ENCODE measurements at regions not wholly inside any gene's neighbourhood (a gene's known extent, or its start where the extent isn't known, plus 50 kb on each side); places are given as distances from the start of the nearest gene placed in this dataset.

DNA sequence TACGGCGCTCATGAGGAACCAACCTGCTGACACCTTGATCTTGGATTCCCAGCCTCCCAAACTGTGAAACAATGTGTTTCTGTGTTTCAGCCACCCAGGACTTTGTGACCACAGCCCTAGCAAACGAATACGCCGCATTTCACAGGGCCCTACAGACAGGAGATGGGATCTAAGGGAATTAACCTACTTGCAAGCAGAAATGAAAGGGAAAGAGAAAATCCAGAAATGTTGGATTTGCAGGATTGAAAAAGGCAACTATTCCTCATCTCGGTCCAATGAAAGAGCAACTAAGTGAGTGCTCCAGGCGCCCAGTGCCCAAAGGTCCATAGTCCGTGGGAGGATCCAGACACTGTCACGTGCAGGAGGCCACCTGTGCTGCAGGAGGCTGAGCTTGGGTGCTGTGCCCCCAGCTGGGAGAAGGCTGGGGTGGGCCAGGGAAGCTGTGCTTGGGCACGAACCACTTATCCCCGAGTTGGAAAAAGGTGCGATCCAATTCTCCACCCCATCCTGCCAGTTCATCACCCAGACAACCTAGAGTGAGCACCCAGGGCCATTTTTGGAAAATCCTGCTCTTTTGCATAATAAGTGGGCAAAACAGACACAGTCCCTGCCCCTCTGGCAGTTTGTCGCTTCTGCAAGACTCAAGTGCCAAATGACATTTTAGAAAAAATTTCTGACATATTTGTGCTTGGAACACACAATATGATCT lies 177.9 kb downstream of the C9orf50 start:
- Histone ChIP-seq H2BK12ac (ENCODE audit: low read length in 2 of 2) (no peak overlapping the region), H2AK5ac (ENCODE audit: low read length, severe bottlenecking) (no peak overlapping the region), H3K27me3 (ENCODE audit: control insufficient read depth in 1 of 2, insufficient read depth in 1 of 2, low read length in 2 of 2) (peaks cover 11 to 14% of the 10 kb centered on the region in 2 experiments), H3K9ac (ENCODE audit: low read length) (no peak overlapping the region), H3K4ac (ENCODE audit: low read depth in 1 of 2, low read length in 2 of 2) (no peak overlapping the region), H3K14ac (ENCODE audit: low read length in 2 of 2) (no peak overlapping the region), H3K27ac (ENCODE audit: low read length, poor library complexity, severe bottlenecking) (no peak overlapping the region), H2BK15ac (ENCODE audit: low read depth, poor library complexity, severe bottlenecking) (no peak overlapping the region), H4K91ac (ENCODE audit: low read length) (no peak overlapping the region), H2BK120ac (ENCODE audit: low read depth, low read length) (no peak overlapping the region), H3K36me3 (ENCODE audit: control insufficient read depth in 1 of 2, insufficient read depth in 2 of 2, low read depth in 1 of 2, low read length in 2 of 2) (no peaks in the 10 kb centered on the region), H2AFZ (ENCODE audit: low read depth, low read length) (no peak overlapping the region), H3K79me1 (replicated peaks; ENCODE audit: low read length, poor library complexity, severe bottlenecking) (no peaks in the 10 kb centered on the region), H3K9me3 (ENCODE audit: control insufficient read depth, low read length) (no peaks in the 10 kb centered on the region), H3K4me3 (ENCODE audit: insufficient read depth in 1 of 2, low read depth in 1 of 2, low read length in 2 of 2) (no peak overlapping the region), H3K18ac (ENCODE audit: low read depth in 1 of 2, low read length in 2 of 2) (no peak overlapping the region), H4K8ac (ENCODE audit: low read length) (no peak overlapping the region), H2BK5ac (ENCODE audit: low read depth, low read length, poor library complexity, severe bottlenecking) (no peak overlapping the region), H3K23ac (ENCODE audit: low read length in 2 of 2) (no peak overlapping the region), H3K4me2 (ENCODE audit: low read length, poor library complexity, severe bottlenecking) (no peak overlapping the region), H3K4me1 (ENCODE audit: control insufficient read depth, insufficient read depth, low read depth, low read length) (peaks cover 8% of the 10 kb centered on the region)
- DNase-seq = no peak
- WGBS = 72% methylated on average over 13 of the region's 13 CpGs

DNA sequence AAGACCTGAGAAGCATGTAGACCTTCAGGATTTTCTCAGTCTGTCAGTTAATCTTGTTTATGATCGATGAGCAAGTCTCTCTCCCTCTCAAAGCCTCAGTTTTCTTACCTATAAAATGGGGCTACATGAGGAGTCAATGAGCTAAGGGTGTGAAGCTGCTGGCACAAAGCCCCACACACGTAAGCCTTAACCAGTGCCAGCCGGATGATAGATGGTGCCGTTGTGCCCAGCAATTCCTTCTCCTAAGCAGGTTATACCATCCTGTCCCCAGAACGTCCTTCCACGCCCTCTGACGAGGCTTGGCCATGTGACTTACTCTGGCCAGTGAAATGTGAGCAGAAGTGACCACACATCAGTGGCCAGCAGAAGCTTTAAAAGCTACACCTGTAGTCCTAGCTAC lies 179.0 kb downstream of the C9orf50 start:
- no peaks in the 10 kb centered on the region for H3K79me1 ChIP-seq (replicated peaks; ENCODE audit: low read length, poor library complexity, severe bottlenecking)
- no peak overlapping the region for H2BK15ac ChIP-seq (ENCODE audit: low read depth, poor library complexity, severe bottlenecking)
- no peak overlapping the region for H3K9ac ChIP-seq (ENCODE audit: low read length)
- H3K14ac ChIP-seq (ENCODE audit: low read length in 2 of 2) = no peak overlapping the region
- no peak overlapping the region for H4K91ac ChIP-seq (ENCODE audit: low read length)
- H2BK120ac ChIP-seq (ENCODE audit: low read depth, low read length) = no peak overlapping the region
- no peak overlapping the region for H3K18ac ChIP-seq (ENCODE audit: low read depth in 1 of 2, low read length in 2 of 2)
- H3K4me1 ChIP-seq (ENCODE audit: control insufficient read depth, insufficient read depth, low read depth, low read length) = peaks cover 15% of the 10 kb centered on the region
- no peaks in the 10 kb centered on the region for H3K36me3 ChIP-seq (ENCODE audit: control insufficient read depth in 1 of 2, insufficient read depth in 2 of 2, low read depth in 1 of 2, low read length in 2 of 2)
- no peak overlapping the region for H3K4ac ChIP-seq (ENCODE audit: low read depth in 1 of 2, low read length in 2 of 2)
- no peak overlapping the region for H3K4me3 ChIP-seq (ENCODE audit: insufficient read depth in 1 of 2, low read depth in 1 of 2, low read length in 2 of 2)
- WGBS = 88% methylated on average over 6 of the region's 7 CpGs
- no peak overlapping the region for H2AFZ ChIP-seq (ENCODE audit: low read depth, low read length)
- H3K4me2 ChIP-seq (ENCODE audit: low read length, poor library complexity, severe bottlenecking) = no peak overlapping the region
- no peak overlapping the region for H3K23ac ChIP-seq (ENCODE audit: low read length in 2 of 2)
- H3K9me3 ChIP-seq (ENCODE audit: control insufficient read depth, low read length) = no peaks in the 10 kb centered on the region
- H2BK5ac ChIP-seq (ENCODE audit: low read depth, low read length, poor library complexity, severe bottlenecking) = no peak overlapping the region
- peaks cover 17 to 19% of the 10 kb centered on the region in 2 experiments for H3K27me3 ChIP-seq (ENCODE audit: control insufficient read depth in 1 of 2, insufficient read depth in 1 of 2, low read length in 2 of 2)
- no peak overlapping the region for H2AK5ac ChIP-seq (ENCODE audit: low read length, severe bottlenecking)
- H3K27ac ChIP-seq (ENCODE audit: low read length, poor library complexity, severe bottlenecking) = no peak overlapping the region
- H4K8ac ChIP-seq (ENCODE audit: low read length) = peak overlapping the region; percentile 19
- no peak overlapping the region for H2BK12ac ChIP-seq (ENCODE audit: low read length in 2 of 2)
- DNase-seq = no peak

DNA sequence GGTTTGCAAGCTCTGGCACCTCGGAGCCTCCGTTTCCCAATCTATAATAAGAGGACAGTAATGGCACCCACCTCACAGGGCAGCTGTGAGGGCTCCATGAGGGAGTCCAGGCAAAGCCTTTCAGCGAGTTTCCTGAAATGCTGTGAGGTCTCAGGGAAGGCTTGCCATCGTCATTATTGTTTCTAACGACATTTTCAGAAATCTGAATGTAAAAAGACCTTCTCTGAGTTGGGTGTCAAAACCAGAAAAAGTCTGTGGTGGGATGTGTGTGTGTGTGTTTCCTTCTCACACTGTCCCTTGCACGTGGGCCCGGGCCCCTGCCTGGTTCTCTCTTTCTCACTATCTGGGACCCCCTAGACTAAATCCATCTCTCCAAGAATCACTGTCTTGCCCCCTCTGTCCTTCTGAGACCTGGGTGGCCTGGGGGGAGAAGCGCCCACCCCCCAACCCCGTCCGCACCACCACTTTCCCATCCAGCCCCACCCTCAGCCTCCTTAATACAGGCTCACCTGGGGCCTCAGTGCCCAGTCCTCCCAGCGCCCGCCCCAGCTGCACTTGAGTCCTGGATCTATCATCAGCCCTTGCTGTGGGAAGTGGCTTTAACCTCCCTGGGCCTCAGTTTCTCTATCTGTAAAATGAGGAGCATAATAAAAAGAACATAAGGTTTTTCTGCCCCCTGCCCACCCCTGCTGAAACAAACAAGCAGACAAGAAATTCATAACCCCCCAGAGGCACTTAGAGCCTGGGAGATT lies 180.3 kb downstream of the C9orf50 start:
- Histone ChIP-seq H2BK15ac (ENCODE audit: low read depth, poor library complexity, severe bottlenecking) (no peak overlapping the region), H3K18ac (ENCODE audit: low read depth in 1 of 2, low read length in 2 of 2) (no peak overlapping the region), H3K79me1 (replicated peaks; ENCODE audit: low read length, poor library complexity, severe bottlenecking) (no peaks in the 10 kb centered on the region), H3K27ac (ENCODE audit: low read length, poor library complexity, severe bottlenecking) (no peak overlapping the region), H3K4me2 (ENCODE audit: low read length, poor library complexity, severe bottlenecking) (no peak overlapping the region), H3K9me3 (ENCODE audit: control insufficient read depth, low read length) (no peaks in the 10 kb centered on the region), H3K9ac (ENCODE audit: low read length) (no peak overlapping the region), H4K91ac (ENCODE audit: low read length) (no peak overlapping the region), H4K8ac (ENCODE audit: low read length) (no peak overlapping the region), H2AFZ (ENCODE audit: low read depth, low read length) (no peak overlapping the region), H3K27me3 (ENCODE audit: control insufficient read depth in 1 of 2, insufficient read depth in 1 of 2, low read length in 2 of 2) (peaks cover 22 to 28% of the 10 kb centered on the region in 2 experiments), H3K4me1 (ENCODE audit: control insufficient read depth, insufficient read depth, low read depth, low read length) (peaks cover 19% of the 10 kb centered on the region), H2BK12ac (ENCODE audit: low read length in 2 of 2) (no peak overlapping the region), H3K36me3 (ENCODE audit: control insufficient read depth in 1 of 2, insufficient read depth in 2 of 2, low read depth in 1 of 2, low read length in 2 of 2) (no peaks in the 10 kb centered on the region), H2AK5ac (ENCODE audit: low read length, severe bottlenecking) (no peak overlapping the region), H3K23ac (ENCODE audit: low read length in 2 of 2) (no peak overlapping the region), H3K4ac (ENCODE audit: low read depth in 1 of 2, low read length in 2 of 2) (no peak overlapping the region), H2BK120ac (ENCODE audit: low read depth, low read length) (no peak overlapping the region), H3K4me3 (ENCODE audit: insufficient read depth in 1 of 2, low read depth in 1 of 2, low read length in 2 of 2) (no peak overlapping the region), H2BK5ac (ENCODE audit: low read depth, low read length, poor library complexity, severe bottlenecking) (no peak overlapping the region), H3K14ac (ENCODE audit: low read length in 2 of 2) (no peak overlapping the region)
- no peak for DNase-seq
- 71% methylated on average over 12 of the region's 12 CpGs for WGBS

DNA sequence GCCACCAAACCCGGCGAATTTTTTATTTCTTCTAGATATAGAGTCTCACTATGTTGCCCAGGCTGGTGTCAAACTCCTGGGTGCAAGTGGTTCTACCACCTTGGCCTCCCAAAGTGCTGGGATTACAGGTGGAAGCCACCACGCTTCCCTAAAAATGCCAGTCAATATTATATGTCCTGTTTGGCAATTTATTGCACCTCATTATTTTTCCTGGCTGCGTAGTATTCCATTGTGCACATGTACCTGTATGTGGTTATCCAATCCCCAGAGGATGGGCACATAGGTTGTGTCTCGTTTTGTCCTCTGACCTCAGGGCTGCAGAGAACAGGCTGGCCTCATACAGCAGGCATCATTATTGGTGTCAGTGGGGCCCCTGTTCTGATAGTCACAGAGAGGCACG lies 181.7 kb downstream of the C9orf50 start:
- peaks cover 19% of the 10 kb centered on the region for H3K4me1 ChIP-seq (ENCODE audit: control insufficient read depth, insufficient read depth, low read depth, low read length)
- H2AFZ ChIP-seq (ENCODE audit: low read depth, low read length) = no peak overlapping the region
- no peaks in the 10 kb centered on the region for H3K9me3 ChIP-seq (ENCODE audit: control insufficient read depth, low read length)
- no peaks in the 10 kb centered on the region for H3K79me1 ChIP-seq (replicated peaks; ENCODE audit: low read length, poor library complexity, severe bottlenecking)
- no peak overlapping the region for H2AK5ac ChIP-seq (ENCODE audit: low read length, severe bottlenecking)
- H2BK120ac ChIP-seq (ENCODE audit: low read depth, low read length) = no peak overlapping the region
- WGBS = 71% methylated on average over 6 of the region's 6 CpGs
- DNase-seq = no peak
- H3K4ac ChIP-seq (ENCODE audit: low read depth in 1 of 2, low read length in 2 of 2) = no peak overlapping the region
- H3K36me3 ChIP-seq (ENCODE audit: control insufficient read depth in 1 of 2, insufficient read depth in 2 of 2, low read depth in 1 of 2, low read length in 2 of 2) = no peaks in the 10 kb centered on the region
- peaks cover 22 to 28% of the 10 kb centered on the region in 2 experiments for H3K27me3 ChIP-seq (ENCODE audit: control insufficient read depth in 1 of 2, insufficient read depth in 1 of 2, low read length in 2 of 2)
- no peak overlapping the region for H3K23ac ChIP-seq (ENCODE audit: low read length in 2 of 2)
- H3K27ac ChIP-seq (ENCODE audit: low read length, poor library complexity, severe bottlenecking) = no peak overlapping the region
- no peak overlapping the region for H2BK15ac ChIP-seq (ENCODE audit: low read depth, poor library complexity, severe bottlenecking)
- H3K4me2 ChIP-seq (ENCODE audit: low read length, poor library complexity, severe bottlenecking) = no peak overlapping the region
- no peak overlapping the region for H3K4me3 ChIP-seq (ENCODE audit: insufficient read depth in 1 of 2, low read depth in 1 of 2, low read length in 2 of 2)
- H4K91ac ChIP-seq (ENCODE audit: low read length) = no peak overlapping the region
- no peak overlapping the region for H2BK12ac ChIP-seq (ENCODE audit: low read length in 2 of 2)
- H3K9ac ChIP-seq (ENCODE audit: low read length) = no peak overlapping the region
- H4K8ac ChIP-seq (ENCODE audit: low read length) = no peak overlapping the region
- no peak overlapping the region for H3K18ac ChIP-seq (ENCODE audit: low read depth in 1 of 2, low read length in 2 of 2)
- no peak overlapping the region for H3K14ac ChIP-seq (ENCODE audit: low read length in 2 of 2)
- no peak overlapping the region for H2BK5ac ChIP-seq (ENCODE audit: low read depth, low read length, poor library complexity, severe bottlenecking)

Data from mesenchymal stem cell (in vitro differentiated cells and primary cell).